HG02970 (cell line): ENCODE measurements at regions not wholly inside any gene's neighbourhood (a gene's known extent, or its start where the extent isn't known, plus 50 kb on each side); places are given as distances from the start of the nearest gene placed in this dataset.

Experiments used
- ATAC-seq: cut with Tn5 transposase; IDR thresholded peaks from one replicate; pipeline ENCODE4 v1.9.1; 2021; ENCODE audit warnings: mild to moderate bottlenecking, moderate library complexity, moderate number of reproducible peaks; ENCODE audit not compliant: unreplicated experiment, low FRiP score

DNA sequence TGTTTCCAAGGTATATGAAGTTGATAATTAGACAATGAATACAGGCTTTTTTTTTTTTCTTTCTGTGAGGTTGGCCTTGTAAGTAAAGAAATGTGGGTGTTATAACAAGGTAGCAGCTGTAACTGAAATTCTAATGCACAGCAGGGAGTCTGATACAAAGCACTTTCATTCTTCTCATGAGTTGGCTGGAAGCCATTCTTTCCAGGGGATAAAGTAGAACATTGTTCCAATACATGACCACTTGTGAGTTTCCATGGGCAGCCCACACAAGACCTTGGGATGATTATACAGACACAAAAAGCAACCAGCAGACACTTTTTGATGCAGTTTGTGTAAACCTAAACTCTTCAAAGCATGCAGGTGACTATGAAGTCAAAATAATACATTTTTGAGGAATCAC lies 1785.9 kb upstream of the WWC1 start:
- ATAC-seq: no peak

GRCh38 chr5:166507810-166508425 lies 1783.5 kb upstream of the WWC1 start:
- no peak for ATAC-seq

DNA sequence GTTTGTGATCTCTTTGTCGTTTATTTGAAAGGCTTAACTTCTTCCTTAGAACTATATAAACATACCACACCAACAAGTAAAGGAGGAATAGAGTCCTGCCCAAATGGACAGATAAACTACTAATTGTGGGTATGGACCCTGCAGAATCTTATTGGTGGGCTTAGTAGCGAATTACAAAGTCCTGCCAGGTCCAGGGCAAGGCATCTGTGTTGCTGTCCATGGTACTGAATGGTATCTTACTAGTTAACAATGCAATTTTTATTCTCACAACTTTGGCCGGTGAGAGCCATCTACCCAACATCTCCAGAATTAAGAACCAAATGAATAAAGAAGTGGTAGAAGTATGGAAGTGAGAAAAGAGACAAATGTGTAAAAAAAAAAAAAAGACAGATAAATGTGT lies 1782.4 kb upstream of the WWC1 start:
- ATAC-seq: no peak

GRCh38 chr5:166517976-166518375 lies 1773.5 kb upstream of the WWC1 start:
- no peak for ATAC-seq

DNA sequence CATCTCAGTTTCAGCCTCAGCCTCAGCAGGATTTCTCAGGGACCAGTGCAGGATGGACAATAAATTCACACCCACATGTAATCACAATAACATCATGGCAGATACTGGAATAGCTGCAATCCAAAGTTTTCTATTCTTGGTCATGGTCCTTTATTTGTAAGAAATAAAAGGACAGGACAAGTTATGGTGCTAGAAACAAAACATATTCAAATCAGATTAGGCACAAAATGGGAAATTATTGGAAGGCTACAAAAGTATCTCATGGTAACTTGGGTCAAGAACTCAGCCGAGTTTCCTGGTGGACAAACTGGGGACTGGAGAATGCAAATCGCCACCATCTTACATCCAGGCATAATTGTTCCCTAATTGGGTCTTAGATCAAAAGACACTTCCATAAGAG lies 1768.2 kb upstream of the WWC1 start:
- no peak for ATAC-seq

DNA sequence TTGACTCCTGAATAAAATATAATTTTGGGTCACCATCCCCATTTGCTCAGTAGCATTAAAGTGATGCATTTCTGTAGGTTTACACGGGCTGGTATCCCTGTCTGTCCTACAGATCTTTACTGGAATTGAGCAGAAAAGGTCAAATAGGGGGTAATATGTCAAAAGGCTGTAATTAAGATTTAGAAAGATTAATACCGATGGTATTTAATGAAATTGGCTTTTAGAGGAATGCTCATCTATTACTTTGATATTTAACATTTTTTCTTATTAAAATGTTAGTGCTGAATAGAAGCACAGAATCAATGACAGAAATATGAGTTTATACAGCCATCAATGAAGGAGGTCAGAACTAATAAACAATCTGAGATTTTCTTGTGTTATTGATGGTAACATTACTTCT lies 1762.2 kb upstream of the WWC1 start:
- ATAC-seq: no peak

DNA sequence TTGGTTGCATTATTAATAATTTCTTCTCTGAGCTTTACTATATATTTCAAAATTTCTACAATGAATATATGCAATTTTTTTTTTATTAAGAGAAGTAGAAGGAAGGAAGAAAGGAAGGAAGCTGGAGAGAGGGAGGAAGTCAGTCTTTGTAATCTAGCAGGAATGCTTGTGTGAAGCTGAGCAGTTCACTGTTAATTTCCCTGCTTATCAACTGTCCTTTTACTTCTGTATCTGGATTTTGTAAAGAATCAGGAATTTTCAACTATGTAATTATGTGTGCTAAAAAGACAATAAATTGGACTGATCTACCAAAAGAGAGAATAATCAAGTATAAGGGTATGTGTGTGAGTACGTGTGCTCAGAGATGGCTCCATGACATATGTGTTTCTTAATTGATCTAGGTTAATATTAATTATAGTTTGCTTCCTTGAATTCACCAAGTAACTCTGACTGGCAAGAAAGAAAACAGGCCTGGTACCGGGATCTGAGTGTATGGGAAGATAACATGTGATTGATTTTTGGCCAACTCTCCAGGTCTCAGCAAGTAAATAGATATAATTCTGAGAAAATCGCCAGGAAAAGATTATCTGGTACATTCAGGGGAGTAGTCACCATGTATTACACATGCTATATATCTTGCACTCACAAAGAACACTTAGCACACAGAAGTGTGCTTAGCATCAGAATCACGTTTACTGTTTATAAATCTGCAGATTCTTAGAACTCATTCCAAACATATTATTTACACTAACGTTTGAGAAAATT lies 1758.8 kb upstream of the WWC1 start:
- no peak for ATAC-seq

DNA sequence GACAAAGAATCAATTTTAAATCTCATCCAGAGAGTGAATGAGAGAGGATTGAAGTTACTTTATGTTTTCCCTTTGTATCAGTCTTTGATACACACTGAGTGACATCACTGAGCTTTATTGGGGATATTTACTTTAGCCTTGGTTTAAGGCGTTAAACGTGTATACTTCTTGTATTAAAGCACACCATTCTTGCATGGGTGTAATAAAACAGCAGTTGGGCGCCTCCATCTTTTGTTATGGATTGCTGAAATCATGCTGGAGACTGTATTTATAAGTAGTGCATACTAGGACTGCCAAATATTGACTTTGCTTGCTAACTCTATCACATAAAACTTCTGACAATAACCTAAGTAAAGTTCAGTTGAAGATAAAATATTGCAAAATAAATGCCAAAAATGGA lies 1755.8 kb upstream of the WWC1 start:
- no peak for ATAC-seq

DNA sequence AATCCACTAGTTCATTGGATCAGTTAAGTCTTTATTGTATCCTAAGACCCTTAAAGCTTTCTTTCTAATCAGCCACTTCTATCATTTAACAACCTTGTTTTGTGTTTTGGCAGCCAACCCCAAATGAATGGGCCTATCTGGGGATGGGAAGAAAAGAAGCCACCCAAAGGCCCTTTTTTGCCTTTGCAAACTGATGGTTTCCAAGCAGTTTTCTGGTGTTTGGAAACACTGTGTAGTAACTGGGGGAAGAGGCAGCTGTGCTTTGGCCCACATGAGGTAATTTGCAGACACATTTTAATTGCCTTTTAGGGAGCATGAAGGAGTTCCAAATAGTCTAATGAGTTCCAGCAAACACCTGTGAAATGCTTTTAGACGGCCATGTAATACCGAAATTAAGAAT lies 1751.3 kb upstream of the WWC1 start:
- no peak for ATAC-seq

- ATAC-seq: no peak
Observed at GRCh38 chr5:166551384-166551783, 1740.1 kb upstream of the WWC1 start.

DNA sequence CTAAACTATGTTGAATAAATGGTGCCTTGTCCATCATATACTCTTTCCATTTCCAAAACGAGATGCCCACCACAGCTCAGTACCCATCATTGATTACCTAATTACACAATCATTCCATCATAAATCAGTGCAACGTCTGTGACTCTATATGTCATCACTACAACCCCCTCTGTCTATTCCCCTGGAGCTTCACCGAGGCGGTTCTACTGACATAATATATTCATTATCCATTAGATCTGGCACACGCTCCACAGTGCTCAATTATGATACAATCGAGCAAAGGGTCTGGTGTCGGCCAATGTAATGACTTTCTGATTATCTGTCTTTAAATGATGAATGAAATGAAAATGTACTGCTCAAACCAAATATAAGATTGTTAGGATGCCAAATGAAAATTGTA lies 1737.7 kb upstream of the WWC1 start:
- ATAC-seq: no peak

DNA sequence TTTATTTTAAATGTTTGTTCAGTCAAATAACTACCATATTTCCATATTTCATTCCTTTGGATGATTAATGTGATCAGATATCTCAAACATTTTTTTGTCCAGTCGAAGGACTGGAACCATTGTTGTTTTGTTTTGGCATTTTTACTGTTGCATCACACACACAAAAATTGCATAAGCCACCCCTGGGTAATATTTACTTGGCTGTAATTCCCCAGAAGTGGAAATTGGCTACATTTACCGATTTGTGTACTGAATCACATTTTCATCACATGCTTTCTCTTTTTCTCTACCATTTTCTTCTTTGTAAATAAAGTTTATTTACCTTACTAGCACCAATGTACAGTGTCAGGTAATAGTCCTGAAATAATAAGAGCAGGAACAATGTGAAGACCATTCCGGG lies 1729.7 kb upstream of the WWC1 start:
- ATAC-seq: no peak

DNA sequence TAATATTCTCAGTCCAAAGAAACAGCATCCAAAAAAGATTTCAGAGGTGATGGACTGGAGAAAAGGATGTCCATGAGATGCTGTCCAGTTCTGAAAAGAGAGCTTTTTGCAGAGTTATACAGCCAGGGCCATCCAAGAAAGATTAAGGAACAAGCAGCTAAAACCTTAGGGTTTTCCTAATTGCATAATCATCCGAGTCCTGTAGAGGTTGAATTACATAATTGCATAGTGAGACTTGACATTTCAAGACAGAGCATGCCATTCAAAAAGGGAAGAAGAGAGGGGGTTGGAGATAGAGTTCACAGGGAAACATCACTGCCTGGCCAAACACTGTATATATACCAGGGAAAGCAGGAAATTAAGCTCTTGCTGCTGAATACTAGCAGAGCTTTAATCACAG lies 1729.2 kb upstream of the WWC1 start:
- ATAC-seq: no peak

DNA sequence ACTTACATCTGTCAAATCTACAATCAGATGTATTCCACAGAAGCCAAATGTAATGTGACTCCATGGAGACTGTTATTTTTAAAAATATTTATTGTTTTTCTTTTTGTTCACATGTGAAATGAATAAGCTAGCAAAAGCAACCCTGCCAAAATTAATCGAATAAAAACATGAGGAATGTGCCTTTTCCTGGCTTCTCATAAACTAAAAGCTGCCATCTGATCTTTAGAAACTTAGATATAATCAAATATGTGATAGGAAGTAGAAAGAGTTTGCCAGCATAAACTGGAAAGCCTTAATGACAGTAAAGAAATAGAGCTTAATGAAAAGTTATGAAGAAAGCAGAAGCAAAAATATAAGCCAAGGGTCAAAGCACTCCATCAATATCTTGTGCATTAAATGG lies 1724.7 kb upstream of the WWC1 start:
- no peak for ATAC-seq

- ATAC-seq: no peak
Observed at GRCh38 chr5:166570865-166571264, 1720.6 kb upstream of the WWC1 start.

GRCh38 chr5:166571668-166572067 lies 1719.8 kb upstream of the WWC1 start:
- ATAC-seq: no peak

- ATAC-seq: no peak
Observed at GRCh38 chr5:166576323-166576722, 1715.1 kb upstream of the WWC1 start.

DNA sequence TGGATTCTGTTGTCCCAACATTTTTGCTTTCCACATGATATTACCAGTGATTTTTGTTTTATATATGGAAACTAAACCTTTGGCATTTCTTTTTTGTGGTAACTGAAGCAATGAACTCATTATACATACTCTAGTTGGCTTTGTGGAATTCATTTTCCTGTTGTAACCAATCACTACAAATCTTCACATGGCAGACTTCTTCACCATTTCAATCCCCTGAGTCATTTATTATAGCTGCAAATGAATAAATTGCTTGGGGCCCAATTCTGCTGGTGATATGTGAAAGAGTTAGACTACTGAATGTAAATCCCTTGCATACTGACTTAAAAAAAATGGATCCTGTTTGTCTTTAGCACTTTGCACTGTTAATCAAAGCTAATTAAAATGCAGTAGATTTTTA lies 1709.6 kb upstream of the WWC1 start:
- no peak for ATAC-seq

- ATAC-seq: no peak
Observed at GRCh38 chr5:166582416-166582815, 1709.0 kb upstream of the WWC1 start.

- ATAC-seq: no peak
Observed at GRCh38 chr5:166594567-166594966, 1696.9 kb upstream of the WWC1 start.

DNA sequence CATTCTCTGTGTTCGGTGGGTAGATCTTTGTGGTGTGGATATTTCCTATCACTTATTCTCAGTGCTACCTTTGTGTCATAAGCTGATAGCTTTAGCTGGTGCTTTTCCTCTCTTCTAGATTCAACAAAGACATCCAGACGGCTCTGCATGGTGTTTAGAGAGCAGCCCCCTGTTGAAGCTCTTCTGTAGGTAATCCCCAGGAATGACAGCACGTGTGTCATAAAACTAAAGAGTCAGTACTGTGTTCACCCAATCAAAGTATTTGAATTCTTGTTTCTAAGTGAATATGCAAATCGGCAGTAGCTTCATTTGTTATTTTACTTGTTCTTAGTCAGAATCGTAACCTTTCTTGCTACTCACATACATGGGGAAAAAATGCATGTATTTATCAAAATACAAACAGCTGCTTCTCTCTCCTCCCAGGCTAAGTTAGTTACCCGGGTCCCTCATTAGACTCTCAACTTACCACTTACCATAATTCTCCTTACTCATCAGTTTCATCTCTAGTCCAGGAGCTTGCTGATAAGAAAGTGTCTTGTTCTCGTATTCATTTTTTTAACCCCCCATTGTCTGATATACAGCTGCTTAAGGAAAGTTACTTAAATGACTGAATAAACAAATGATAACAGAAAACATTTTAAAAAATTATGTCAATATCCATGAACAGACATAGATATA lies 1696.0 kb upstream of the WWC1 start:
- ATAC-seq: no peak

- no peak for ATAC-seq
Observed at GRCh38 chr5:166596043-166596442, 1695.4 kb upstream of the WWC1 start.
